OCI-LY1 (cell line): ENCODE measurements at regions not wholly inside any gene's neighbourhood (a gene's known extent, or its start where the extent isn't known, plus 50 kb on each side); places are given as distances from the start of the nearest gene placed in this dataset.

Source experiments
- CTCF ChIP-seq: fragments of 200-600 bp; sonication (generic), shearing (Covaris generic); IDR thresholded peaks from 2 replicates; pipeline ENCODE4 v1.5.1; 2017; ENCODE audit warnings: mild to moderate bottlenecking, antibody characterized with exemption, low read length, moderate library complexity, mixed read lengths
- EZH2 ChIP-seq: fragments of 200-600 bp; sonication (generic), shearing (Covaris generic); IDR thresholded peaks from 2 replicates; pipeline ENCODE4 v1.8.0; 2017; ENCODE audit warnings: borderline replicate concordance, mixed run types, mild to moderate bottlenecking, antibody characterized with exemption, low read length, moderate library complexity, mixed read lengths

GRCh38 chr6:138008791-138009190, 98.4 kb downstream of the PERP start:
- no peak for TF ChIP-seq CTCF
- no peak for TF ChIP-seq EZH2
